ENCODE measurements at regions not wholly inside any gene's neighbourhood (a gene's known extent, or its start where the extent isn't known, plus 50 kb on each side); places are given as distances from the start of the nearest gene placed in this dataset.

DNA sequence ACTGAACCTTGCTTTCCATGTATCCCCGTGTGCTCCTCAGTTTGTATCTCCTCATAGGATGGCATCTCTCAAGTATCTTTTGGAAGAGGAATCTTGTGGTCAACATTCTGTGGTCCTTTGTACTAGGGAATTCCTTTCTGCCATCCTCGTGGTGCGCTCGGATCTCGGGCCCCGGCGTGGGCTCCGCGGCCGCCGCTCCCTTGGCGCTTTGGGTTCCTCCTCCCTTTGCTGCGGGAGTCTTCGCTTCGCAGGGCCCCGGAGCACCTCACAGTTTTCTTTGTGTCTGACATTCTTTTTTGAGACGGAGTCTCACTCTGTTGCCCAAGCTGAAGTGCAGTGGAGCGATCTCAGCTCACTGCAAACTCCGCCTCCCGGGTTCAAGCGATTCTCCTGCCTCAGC is 264.7 kb downstream of the IRS2 start:
- TF ChIP-seq, protein P1, sequence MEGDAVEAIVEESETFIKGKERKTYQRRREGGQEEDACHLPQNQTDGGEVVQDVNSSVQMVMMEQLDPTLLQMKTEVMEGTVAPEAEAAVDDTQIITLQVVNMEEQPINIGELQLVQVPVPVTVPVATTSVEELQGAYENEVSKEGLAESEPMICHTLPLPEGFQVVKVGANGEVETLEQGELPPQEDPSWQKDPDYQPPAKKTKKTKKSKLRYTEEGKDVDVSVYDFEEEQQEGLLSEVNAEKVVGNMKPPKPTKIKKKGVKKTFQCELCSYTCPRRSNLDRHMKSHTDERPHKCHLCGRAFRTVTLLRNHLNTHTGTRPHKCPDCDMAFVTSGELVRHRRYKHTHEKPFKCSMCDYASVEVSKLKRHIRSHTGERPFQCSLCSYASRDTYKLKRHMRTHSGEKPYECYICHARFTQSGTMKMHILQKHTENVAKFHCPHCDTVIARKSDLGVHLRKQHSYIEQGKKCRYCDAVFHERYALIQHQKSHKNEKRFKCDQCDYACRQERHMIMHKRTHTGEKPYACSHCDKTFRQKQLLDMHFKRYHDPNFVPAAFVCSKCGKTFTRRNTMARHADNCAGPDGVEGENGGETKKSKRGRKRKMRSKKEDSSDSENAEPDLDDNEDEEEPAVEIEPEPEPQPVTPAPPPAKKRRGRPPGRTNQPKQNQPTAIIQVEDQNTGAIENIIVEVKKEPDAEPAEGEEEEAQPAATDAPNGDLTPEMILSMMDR (IDR thresholded peaks at IDR 0.05; ENCODE audit: insufficient read depth, low read depth, low read length) = no peak
- no peak for TF ChIP-seq EZH2 (IDR thresholded peaks at IDR 0.05; ENCODE audit: insufficient read depth, low read length)
